RWPE1 (cell line): ENCODE measurements at regions not wholly inside any gene's neighbourhood (a gene's known extent, or its start where the extent isn't known, plus 50 kb on each side); places are given as distances from the start of the nearest gene placed in this dataset.

ENCODE experiments used
- CTCF ChIA-PET: fragments of 350-600 bp; sonication (Branson Sonifier 250); formaldehyde crosslinking; extraction: SDS; loops from one replicate; lab custom pipeline; 2021; lab: Yijun Ruan, JAX
- POLR2A ChIA-PET: fragments of 400-600 bp; formaldehyde crosslinking; extraction: SDS; loops from one replicate; lab custom pipeline; 2020; ENCODE audit warnings: antibody characterized with exemption; ENCODE audit not compliant: low non-redundant PET; lab: Yijun Ruan, JAX
- DNase-seq: peaks from one replicate; pipeline ENCODE4 v3.0.0; 2012; ENCODE audit warnings: low spot score
- H3K27ac ChIP-seq: fragments of 450-650 bp; 2 replicates; pipeline ENCODE4 v1.5.1; 2017
- CTCF ChIP-seq: fragments of 450-650 bp; conservative IDR thresholded peaks from 2 replicates; pipeline ENCODE4 v1.5.1; 2017; ENCODE audit warnings: low read depth, mild to moderate bottlenecking

DNA sequence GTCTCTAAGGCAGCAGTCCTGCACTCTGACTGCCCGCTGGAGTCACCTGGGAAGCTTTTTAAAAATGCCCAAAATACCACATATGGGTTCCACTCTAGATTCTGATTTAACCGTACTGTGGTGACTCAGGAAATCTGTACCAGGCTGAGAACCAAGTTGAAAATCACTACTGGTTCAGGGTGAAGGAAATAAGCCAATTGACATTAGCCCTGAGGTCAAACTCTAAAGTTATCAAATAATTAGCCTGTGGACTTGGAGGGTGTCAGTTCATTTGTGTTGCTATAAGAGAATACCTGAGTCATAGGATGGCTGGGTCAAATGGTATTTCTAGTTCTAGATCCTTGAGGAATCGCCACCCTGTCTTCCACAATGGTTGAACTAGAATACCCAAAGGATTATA, 321.7 kb upstream of the ROPN1 start:
- no peak for TF ChIP-seq CTCF
- POLR2A ChIA-PET = no interaction called here
- DNase-seq = no peak
- CTCF ChIA-PET = interaction anchor here (0.9 kb wide), 1 partner anchor 347 kb away, joined by 3 read pairs; no protein-coding TSS in a partner anchor
- no peak overlapping the region for H3K27ac ChIP-seq

DNA sequence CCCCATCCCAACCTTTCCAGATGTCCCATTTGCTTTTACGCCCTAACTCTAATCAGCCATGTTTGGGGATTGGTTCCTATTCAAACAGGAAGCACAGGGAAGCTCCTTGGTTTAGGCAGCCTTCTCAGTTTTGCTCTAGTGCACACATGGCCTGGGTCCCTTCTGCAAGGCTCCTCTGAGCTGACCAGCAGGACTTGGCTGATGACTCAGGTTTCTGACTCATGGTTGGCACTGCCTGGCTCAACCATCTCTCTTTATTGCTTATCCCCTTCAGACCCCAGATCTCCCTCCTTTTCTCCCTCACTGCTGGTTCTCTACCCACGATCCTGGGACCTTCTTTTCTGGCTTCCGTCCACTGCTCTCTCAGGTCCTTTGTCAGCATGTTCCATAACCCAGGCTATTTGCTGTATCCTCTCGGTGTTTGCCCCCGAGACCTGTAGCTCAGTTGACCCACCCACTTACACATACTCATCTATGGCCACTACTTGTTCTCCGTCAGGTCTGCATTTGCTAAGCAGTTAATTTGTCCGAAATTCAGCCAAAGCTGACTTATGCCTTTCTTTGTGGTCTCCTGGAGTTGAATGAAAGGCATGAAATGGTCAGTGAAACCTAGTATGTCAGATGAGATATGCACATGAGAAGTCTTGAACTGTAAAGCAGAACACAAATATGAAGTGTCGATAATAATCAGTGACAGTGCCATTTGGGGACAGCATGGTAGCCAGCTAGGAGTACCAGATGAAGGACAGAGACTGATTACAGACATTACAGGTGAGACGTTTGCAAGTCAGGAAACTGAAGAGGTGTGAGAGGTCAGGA, 323.5 kb upstream of the ROPN1 start:
- no peak for TF ChIP-seq CTCF
- no peak overlapping the region for H3K27ac ChIP-seq
- CTCF ChIA-PET = interaction anchor here (0.7 kb wide), 1 partner anchor 650 kb away, joined by 4 read pairs; no protein-coding TSS in a partner anchor
- POLR2A ChIA-PET = no interaction called here
- peak; percentile 34 for DNase-seq

GRCh38 chr3:124316034-124316287, 324.0 kb upstream of the ROPN1 start:
- ChIA-PET CTCF (interaction anchor here (0.7 to 1.0 kb wide), 2 partner anchors 152 to 649 kb away, joined by 4 read pairs; no protein-coding TSS in a partner anchor), POLR2A (no interaction called here)
- TF ChIP-seq CTCF = no peak
- no peak for DNase-seq
- no peak overlapping the region for H3K27ac ChIP-seq

- POLR2A ChIA-PET = no interaction called here
- H3K27ac ChIP-seq = no peak overlapping the region
- CTCF ChIA-PET = interaction anchor here (0.7 kb wide), 1 partner anchor 96 kb away, joined by 5 read pairs; no protein-coding TSS in a partner anchor
Measured at GRCh38 chr3:124318014-124318413, 326.1 kb upstream of the ROPN1 start.

DNA sequence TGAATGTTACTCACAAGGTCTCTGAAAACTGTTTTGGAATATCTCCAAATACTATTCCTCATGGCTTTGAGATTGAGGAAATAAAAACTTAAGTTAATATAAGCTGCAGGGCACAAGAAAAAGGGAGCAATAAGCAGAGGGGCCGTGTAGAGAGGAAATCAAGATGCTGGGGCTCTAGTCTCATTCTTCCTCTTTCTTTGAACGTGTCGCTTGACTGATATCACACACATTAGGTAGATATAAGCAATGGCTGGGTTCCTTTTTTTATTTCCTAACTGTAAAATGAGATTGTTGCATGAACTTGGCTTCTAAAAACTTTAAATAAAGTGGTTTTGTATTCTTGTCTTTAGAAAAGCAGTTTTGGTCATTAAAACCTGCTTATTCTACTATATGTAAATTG, 326.7 kb upstream of the ROPN1 start:
- DNase-seq = no peak
- POLR2A ChIA-PET = no interaction called here
- TF ChIP-seq CTCF = no peak
- CTCF ChIA-PET = interaction anchor here (0.6 kb wide), 1 partner anchor 286 kb away, joined by 3 read pairs; the partner anchor contains the start of gene KALRN
- H3K27ac ChIP-seq = no peak overlapping the region

More at GRCh38 chr3:124318014-124318413, 326.1 kb upstream of the ROPN1 start:
- no peak for TF ChIP-seq CTCF
- DNase-seq = no peak

GRCh38 chr3:124320976-124321375, 329.1 kb upstream of the ROPN1 start:
- H3K27ac ChIP-seq = no peak overlapping the region
- CTCF ChIA-PET = no interaction called here
- POLR2A ChIA-PET = no interaction called here
- TF ChIP-seq CTCF = no peak
- no peak for DNase-seq
